Stimulated activated CD8-positive, alpha-beta memory T cell treated with anti-CD3 and anti-CD28 coated beads, Interleukin-12 subunit alpha, Interleukin-12 subunit beta, amount 100 ng/mL, for 1 hour (primary cell): ENCODE measurements at regions not wholly inside any gene's neighbourhood (a gene's known extent, or its start where the extent isn't known, plus 50 kb on each side); places are given as distances from the start of the nearest gene placed in this dataset.

Source experiments
- DNase-seq: peaks from one replicate; pipeline ENCODE4 v3.0.0-alpha.2; 2020; ENCODE audit warnings: low read depth

DNA sequence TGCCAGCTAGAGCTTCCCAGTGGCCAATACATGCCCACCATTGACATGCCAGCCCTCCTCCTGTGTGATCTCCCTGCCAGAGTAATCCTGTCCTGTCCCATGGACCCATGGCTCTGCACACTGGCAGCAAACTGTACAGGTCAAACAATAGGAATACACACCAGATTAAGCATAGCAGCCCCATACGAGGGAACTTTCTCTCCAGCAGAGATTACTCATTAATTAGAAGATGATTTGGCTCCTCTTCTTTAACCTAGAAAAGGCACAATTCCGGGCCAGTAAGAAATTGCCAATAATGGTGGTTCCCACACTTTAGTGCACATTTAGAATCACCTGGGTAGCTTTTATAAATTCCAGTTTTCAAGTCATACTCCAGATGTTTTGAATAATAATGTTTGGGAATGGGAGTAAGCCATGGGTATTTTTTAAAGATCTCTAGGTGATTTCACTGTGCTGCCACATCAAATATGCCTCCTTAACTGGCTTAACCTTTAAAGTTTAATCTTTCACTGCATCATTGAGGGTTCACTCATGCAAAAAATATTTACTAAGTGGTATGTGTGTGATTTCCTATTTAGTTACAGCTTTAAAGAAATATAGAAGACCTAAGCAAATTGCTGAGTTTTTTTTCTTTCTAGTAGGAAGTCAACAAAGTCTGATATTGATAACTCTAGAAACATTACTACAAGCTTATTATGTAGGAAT lies 277.6 kb upstream of the NWD2 start:
- no peak for DNase-seq

DNA sequence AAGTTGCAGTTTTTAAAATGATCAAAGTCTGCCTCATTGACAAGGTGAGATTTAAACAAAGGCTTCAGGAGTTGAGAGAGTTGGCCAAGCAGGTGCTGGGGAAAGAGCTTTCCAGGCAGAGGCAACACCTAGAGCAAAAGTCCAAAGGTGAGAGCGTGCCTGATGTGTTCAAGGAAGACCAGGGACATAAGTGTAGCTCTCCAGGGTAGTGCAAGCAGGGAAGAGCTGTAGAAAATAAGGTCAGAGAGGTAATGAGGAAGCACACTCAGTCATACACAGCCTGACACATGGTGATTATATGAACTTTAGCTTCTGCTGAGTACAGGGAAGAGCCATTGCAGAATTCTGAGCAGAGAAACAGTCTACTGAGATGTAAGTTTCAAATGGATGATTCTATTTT lies 265.0 kb upstream of the NWD2 start:
- no peak for DNase-seq

DNA sequence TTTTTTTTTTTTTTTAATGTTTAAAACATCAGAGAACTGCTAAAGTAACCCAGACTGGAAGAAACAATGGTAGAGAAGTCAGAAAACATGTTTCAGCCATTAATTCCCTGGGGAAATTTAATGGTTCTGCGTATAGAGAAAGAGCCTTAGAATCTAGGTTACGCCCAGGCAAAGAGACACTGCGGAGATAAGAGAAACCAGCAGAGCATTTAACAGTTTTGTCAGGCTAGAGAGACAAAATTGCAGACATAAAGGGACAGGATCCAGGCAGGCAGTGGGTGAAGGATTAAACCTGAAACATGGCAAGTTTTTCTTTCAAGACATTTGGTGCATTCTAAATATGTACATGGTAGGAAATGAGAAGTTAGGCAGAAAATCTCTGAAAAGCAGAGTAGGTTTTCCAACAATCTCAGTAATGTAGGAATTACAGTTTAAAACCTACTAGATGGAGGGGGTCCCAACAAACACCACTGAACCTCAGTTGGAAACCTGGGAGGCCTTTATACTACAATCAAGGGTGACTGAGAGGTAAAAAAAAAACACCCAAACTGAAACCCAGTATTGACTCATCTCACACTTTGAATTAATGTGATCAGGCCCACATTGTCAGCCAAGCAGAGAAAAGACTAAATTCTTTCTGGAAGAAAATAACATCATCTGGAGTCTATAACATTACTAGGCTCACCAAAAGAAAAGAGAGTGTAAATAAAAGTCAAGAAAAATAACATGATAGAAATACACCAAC lies 254.2 kb upstream of the NWD2 start:
- no peak for DNase-seq

DNA sequence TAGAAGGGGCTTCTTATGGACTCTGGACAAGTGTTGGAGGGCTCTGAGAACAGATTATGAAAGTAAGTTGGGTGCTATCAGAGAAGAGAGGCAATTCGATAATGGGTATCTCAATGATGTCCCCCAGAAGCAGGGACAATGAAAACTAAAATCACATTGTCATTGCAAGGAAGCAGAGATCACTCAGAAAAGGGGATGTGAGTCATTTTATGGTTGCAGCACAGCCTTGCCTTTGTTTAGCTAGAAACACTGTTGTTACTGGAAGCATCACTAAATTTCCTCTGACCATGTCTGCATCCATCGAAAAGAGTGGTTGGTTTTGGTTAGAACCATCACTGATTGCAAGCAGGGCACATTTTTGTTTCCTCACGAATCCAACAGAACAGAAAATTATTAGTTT lies 246.8 kb upstream of the NWD2 start:
- no peak for DNase-seq

DNA sequence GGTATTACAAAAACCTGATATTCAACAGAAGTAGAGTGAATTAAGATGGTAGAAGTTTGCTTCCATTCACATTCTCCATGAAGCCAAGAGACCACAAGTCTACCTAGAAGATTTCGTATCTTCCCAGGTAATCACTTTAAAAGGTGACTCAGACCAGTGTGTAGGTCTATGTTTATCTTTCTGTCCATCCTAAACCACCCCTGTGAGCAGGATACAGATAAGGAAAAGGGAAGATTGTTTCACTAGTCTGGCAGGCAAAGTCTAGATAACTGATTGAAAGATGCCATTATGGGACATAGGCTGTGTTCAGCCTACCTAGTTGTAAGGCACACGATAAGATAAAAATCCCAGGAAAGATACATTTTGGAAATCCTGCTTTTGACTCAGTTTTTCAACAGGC lies 244.3 kb upstream of the NWD2 start:
- DNase-seq: no peak

DNA sequence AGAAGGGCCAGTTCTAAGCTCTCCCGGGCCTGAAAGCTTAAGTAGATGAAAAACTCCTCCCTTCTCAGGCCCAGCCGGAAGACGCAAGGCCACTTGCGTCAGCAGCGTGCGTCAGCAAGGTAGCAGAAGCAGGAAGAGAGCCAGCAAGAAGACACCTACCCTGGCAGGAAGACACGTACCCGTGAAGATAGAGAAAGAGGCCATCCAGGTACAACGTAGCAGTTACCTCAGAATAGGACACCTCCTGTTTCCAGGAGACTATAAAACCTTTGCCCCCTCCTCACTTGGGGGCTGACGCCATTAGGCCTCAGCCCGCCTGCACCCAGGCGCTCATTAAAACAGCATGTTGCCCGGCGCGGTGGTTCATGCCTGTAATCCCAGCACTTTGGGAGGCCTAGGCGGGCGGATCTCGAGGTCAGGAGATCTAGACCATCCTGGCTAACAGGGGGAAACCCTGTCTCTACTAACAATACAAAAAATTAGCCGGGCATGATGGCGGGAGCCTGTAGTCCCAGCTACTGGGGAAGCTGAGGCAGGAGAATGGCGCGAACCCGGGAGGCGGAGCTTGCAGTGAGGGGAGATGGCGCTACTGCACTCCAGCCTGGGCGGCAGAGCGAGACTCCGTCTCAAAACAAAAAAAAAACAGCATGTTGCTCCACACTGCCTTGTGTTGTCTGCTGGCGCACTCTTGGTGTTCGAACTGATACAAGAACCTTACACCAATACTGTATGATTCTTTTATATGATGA lies 242.7 kb upstream of the NWD2 start:
- no peak for DNase-seq

DNA sequence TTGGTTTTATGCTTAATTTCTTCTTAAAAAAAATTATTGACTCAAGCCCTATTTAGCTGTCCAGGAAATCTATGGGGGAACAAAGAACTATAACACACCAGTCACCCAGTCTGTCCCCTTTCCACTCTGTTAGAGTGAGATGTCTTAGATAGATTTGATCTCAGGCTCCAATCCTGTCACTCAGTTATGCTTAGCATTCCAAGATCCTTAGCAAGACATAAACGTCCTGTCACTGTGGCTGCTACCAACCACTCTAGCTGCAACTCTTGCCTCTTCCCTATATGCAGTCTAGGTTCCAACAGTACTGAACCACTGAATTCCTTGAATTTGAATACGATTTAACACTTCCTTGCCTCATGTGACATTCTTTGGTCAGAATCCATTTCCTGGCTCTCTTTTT lies 241.9 kb upstream of the NWD2 start:
- no peak for DNase-seq

DNA sequence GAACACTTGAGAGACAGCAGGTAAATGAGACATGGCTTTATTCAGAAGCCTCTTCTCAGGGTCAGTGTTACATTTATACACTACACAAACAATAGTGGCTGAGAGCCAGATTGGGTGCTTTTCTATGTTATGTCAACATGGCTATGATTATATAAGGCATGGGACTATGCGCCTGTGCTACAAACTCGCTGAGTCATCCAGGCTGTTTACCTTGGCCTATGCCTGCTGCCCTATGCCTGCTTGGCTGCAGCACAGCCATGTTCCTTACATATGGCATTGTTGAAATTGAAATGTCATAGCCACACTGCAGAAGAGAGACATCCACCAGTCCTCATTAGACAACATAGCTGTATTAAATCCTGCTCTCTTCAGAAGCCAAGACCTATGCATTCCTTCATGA lies 236.3 kb upstream of the NWD2 start:
- no peak for DNase-seq

DNA sequence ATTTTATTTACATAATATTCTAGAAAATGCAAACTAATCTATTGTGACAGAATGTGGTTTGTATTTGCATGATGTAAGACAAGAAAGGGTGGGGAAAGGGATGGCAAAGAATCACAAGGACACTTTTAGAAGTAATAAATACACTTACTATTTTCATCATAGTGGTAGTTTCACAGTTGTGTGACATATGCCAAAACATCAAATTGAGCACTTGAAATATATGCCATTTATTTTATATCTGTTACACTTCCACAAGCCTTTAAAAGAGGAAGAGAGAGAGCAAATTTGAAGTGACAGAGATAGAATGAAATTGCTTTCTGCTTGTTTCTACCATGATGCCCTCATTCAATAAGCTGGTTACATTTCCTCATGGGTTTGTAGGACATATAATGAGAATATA lies 230.0 kb upstream of the NWD2 start:
- DNase-seq: no peak

DNA sequence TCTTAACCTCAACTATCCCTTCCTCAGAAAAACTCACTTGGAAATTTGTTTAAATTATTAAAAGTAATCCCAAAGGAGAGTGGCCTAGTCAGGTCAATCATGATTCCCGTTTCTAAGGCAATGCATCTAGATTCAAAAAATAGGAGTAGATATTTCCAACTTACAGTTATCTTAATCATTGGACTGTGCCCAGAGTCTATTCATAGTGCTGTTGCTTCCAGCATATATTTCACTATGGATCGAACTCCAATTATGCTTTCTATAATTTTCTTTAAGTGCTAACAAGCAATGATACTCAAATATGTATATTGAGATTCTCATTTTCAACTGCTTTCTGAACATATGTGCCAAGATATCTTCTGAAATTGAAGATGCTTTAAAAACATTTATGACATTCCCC lies 229.2 kb upstream of the NWD2 start:
- no peak for DNase-seq

DNA sequence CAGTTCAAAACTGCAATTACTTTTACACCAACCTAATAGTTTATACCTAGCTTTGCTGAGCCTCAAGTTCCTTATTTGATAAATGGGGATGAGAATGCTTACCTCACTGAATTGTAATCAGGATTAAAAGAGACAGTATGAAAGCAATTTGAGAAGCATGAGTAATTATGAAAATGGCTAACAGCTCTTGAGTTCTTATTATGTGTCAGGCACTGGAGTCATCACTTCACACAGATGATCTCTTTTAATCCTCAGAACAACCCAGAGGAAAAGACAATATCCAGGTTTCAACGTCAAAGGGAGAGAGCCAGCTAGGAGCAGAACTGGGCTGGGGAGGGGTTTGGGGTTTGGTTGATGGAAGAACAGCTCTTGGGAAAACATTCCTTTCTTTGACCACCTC lies 221.0 kb upstream of the NWD2 start:
- no peak for DNase-seq

DNA sequence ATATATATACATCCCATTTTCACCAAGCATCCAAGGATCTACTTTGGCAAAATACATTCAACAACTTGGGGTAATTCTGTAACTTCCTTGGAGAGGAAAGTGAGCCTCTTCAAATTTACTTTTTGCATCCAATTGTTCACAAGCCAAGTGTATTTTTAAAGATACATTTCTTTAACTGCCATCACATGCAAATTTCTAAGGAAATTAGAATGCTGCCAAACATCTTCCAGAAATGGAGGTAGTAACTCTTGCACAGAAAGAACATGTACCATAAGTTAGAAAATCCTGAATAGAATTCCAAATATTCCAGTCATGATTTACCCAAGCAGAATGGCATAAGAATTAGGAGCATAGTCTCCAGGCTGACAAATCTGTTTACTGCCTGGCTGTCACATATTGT lies 220.5 kb upstream of the NWD2 start:
- DNase-seq: no peak

DNA sequence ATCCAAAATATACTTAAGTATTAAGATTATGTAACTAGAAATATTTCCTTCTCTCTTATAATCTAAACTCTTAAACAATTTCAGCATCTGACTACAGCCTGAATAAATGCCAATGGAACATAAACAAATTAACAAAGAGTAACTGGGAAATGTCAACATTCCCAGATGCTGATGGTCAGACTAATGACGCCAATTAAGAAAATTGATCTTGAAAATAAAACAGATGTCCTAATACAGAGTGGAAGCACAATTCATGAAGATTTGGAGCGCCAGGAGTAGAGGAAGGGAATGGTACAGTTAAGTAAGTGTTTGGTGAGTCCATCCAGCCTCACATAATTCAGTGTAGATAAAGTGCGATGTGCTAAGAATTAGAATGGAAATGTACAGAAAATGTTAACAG lies 203.7 kb upstream of the NWD2 start:
- no peak for DNase-seq

DNA sequence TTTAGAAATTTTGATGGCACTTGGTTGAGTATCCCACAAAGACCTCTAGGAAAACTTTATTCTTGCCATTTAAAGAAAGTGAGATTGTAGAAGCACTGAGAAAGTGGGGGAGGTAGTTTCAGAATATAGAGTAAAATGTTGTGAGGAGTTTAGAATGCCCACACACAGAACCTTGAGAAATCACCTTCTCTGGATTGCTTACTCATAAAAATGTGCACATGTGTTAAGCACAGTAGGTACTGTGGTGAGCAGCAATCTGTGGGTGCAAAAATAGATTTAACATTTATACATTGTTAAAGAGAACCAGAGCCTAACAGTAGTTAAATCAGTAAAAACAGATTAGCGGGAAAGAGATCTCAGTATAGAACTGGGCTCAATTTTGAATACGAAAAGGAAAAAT lies 201.2 kb upstream of the NWD2 start:
- no peak for DNase-seq

DNA sequence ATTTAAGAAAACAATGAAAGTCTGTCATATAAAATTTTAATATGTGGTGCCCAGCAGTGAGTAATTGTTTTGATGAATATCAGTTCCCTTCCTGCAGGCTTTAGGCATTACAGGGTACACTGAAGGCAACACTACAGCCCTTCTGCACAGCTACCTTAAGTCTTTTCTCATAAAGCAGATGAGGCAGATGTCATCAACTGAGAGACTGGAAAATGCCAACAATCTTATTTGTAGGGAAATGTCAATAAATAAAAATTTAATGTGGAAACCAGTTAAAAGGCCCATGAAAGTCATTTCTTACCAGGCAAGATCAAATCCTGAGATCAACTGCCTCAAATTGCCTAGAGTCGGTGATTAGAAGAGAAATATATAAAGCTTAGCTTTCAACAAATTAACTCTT lies 193.4 kb upstream of the NWD2 start:
- no peak for DNase-seq

DNA sequence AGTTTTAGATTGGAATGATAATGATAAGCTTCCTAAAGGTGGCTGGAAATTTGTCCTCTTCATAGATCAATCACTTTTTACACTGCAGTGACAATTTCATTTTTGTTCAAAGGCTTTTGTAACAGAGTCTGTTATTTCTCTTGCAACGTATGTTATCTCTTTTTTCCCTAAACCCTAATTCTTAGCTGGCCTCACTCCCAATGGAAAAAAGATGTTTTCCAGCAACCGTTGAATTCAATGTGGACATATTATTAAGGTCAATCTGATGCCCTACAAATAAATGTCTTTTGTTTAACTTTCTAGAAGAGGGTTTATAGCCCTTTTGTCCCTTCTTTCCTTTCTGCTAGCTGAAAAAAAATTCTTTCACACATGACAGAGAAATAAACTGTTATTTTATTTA lies 192.7 kb upstream of the NWD2 start:
- no peak for DNase-seq

DNA sequence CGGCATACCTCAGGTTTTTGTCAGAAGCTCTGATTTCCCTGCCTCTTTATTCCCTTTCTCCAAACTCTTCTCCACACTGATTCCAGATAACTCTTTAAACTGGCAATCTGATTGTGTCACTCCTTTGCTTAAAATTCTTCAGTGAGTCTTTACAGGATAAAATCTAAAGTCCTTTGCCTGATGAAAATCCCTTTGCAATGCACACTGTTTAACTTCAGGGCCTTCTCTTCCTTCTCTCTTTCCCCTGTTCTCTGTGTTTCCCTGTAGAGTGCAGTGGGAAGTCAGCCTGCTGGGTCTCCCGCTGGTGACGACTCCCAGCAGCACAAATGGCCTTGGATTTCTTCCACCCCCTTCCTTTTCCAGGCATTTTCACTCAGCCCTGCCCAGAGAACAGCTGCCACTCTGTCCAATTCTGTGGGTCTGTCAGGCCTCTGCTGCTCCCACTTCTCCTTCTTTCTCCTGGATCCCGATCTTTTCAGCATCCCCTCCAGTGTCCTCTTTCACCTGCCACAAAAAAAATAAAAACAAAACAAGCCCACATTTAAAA lies 189.9 kb upstream of the NWD2 start:
- DNase-seq: no peak

DNA sequence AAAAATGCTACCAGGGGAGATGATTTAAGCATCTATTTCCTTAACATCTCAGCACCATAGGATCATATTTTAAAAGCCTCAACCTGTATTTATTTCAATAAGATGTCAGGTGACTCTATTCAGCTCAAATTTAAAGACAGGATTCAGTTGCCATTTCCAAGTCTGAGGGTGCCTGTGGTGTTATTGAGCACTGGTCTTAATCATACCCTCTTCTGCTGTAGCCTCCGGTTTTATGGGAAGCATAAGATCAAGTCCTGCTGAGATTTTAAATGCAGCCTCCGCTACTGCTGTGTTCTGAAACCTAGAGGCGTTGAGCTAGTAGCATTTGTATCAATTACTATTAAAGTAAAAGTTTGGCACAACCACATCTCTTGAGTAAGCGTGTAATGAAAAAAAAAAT lies 185.7 kb upstream of the NWD2 start:
- DNase-seq: no peak

DNA sequence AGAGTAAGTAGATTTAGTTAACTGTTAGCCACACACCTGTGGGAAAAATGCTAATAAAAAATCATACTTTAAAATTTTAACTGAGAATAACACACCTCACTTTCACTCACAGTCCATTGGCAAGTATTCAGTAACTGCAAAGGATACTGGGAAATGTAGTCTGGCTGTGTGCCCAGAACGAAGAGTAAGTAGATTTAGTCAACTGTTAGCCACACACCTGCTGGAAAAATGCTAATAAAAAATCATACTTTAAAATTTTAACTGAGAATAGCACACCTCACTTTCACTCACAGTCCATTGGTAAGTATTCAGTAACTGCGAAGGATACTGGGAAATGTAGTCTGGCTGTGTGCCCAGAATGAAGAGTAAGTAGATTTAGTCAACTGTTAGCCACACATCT lies 178.4 kb upstream of the NWD2 start:
- DNase-seq: no peak

DNA sequence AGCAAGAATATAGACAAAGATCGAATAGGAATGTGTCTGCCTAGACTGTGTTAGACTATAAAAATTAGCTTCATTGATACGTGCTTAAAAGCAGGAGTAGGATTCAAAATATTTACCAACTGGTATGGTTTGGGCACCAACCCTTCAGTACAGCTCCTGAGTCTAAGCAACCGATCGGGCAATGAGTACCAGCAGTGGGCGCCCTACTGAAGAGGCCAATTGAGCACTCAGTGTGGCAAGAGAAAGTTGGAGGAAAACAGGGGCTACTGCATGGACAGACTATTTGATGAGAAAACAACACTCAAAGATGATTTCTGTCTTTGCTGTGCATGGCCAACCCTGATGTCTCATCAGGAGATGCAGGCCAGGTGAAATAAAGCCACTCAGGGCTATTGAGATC lies 176.0 kb upstream of the NWD2 start:
- DNase-seq: no peak

DNA sequence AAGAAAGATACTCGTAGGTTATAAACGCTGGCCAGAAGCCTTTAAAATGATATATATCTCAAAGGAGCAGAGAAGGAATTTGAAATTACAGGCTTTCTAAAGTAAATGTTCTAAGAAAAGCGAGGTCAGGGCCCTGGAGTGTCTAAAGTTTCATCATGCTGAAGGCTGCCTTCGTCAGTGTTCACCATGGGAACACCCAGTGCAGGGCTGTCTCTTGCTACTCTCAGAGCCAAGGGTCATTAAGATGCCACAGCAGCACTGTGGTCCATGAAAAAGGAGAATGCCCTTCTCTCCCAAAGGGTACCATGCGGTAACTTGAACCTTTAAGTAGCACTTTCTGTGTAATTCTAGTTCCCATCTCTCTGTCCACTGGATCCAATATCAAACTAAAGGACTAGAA lies 174.5 kb upstream of the NWD2 start:
- DNase-seq: no peak

DNA sequence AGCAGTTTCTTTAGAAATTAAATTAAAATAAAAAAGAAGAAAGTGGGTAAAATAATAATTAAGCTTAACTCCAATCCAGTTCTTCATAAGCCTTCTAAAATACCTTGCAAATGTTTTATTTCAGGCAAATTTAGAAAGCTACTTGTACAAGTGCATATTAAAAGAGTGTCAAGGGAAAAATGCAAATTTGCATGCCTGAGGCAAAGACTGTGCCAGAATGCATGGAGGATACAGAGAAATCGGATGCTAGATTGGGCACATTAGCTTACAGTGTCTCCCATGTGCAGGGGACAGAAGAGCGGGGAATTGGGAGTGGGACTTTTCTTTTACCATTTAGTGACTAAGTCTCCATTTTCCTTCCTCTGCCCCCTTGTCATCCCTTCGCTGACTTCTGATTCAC lies 173.0 kb upstream of the NWD2 start:
- no peak for DNase-seq

DNA sequence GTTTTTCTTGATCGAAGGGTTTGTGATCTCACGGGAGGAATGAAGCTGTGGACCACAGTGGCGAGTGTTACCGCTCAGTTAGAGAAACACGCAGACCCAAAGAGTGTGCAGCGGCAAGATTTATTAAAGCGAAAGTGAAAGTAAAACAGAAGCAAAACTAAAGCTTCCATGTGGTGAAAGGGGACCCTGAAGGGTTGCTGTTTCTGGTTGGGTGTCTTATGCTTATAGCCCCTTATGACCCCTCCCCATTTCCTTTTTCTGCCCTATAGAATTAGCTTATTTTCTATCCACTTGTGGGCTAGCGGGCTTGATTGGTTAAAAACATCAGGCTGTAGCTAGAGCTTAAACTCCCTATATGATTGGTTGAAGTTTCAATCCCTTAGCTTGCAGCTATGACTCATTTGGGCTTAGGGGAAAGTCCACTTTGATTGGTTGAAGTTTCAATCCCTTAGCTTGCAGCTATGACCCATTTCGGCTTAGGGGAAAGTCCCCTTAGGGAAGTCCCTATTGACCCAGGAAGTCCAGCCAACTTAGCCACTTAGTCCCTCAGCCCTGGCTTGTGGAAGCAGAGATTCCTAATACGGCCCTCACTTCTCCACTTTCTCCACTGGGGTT lies 171.2 kb upstream of the NWD2 start:
- DNase-seq: no peak
